ENCODE measurements at regions not wholly inside any gene's neighbourhood (a gene's known extent, or its start where the extent isn't known, plus 50 kb on each side); places are given as distances from the start of the nearest gene placed in this dataset.

DNA sequence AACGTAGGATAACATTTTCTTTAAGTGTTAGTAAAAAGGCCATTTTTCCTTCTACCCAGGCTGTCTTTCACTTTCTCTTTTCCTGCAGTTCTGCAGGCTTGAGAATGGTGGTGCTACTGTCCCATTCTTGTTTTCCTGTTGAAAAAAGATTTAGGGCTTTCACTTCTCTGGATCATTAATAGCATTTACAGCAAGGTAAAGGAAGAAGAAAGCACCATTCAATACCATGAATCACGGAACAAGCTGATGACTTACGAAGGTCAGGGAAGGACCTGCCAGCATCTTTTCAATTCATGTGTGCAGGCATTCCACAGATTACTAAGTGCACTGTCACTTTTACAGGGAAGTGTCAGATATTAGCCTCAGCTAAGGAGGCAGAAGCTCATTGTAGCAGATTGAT lies 292.8 kb downstream of the YTHDC2 start:
- Histone ChIP-seq H3K27ac (ENCODE audit: insufficient read depth, low read length) (no peak overlapping the region), H3K4me3 (ENCODE audit: insufficient read depth, low read depth, low read length) (peak overlapping the region; percentile 22; the same call in 1 of the 2 replicates), H3K56ac (ENCODE audit: extremely low read depth, insufficient read depth, low read length) (no peak overlapping the region), H3K4ac (ENCODE audit: low read depth, low read length) (no peak overlapping the region), H3K27me3 (ENCODE audit: control insufficient read depth, insufficient read depth, low read length) (no peaks in the 10 kb centered on the region), H2BK15ac (ENCODE audit: low read depth, low read length) (no peak overlapping the region), H2BK120ac (ENCODE audit: low read depth, low read length) (no peak overlapping the region), H2BK20ac (ENCODE audit: low read depth, low read length) (no peak overlapping the region), H4K20me1 (ENCODE audit: insufficient read depth, low read length) (no peaks in the 10 kb centered on the region), H3K9ac (ENCODE audit: low read depth, low read length) (no peak overlapping the region), H2AK5ac (ENCODE audit: low read depth, low read length) (no peak overlapping the region), H4K8ac (ENCODE audit: low read depth in 2 of 2, low read length in 2 of 2) (no peak overlapping the region), H2BK5ac (ENCODE audit: low read depth, low read length, poor library complexity, severe bottlenecking) (no peak overlapping the region), H3K9me3 (ENCODE audit: control insufficient read depth, insufficient read depth, low read length) (no peaks in the 10 kb centered on the region), H3K14ac (replicated peaks; ENCODE audit: low read depth, low read length) (no peak overlapping the region), H3K36me3 (ENCODE audit: control insufficient read depth, insufficient read depth, low read length) (no peaks in the 10 kb centered on the region), H2AK9ac (replicated peaks; ENCODE audit: low read depth, low read length, poor library complexity) (no peak overlapping the region), H3K79me1 (ENCODE audit: low read depth in 1 of 2, low read length in 2 of 2) (no peaks in the 10 kb centered on the region), H4K5ac (ENCODE audit: low read depth, low read length) (no peak overlapping the region), H3K18ac (ENCODE audit: low read depth, low read length) (no peak overlapping the region), H3K4me1 (ENCODE audit: control insufficient read depth, insufficient read depth, low read length) (no peaks in the 10 kb centered on the region; the same call in 1 of the 2 replicates), H3K23ac (ENCODE audit: low read depth, low read length) (no peak overlapping the region), H3K4me2 (ENCODE audit: low read depth, low read length) (peak overlapping the region; percentile 77; the same call in 1 of the 2 replicates), H2AFZ (replicated peaks; ENCODE audit: low read length, poor library complexity) (no peak overlapping the region), H3K9me1 (ENCODE audit: insufficient read depth, low read length) (no peaks in the 10 kb centered on the region), H4K91ac (ENCODE audit: insufficient read depth, low read depth, low read length) (no peak overlapping the region)
- dilution Hi-C loops (cut with HindIII; ENCODE audit: low sequenced_read_pairs, unreplicated experiment), result no loop called here
- intact Hi-C loops (cut with micrococcal nuclease), result loop anchor here (1.0 to 5.0 kb wide), 3 partner anchors 501 to 644 kb away; no protein-coding TSS in a partner anchor
- ChIA-PET POLR2A (ENCODE audit: unreplicated experiment) (interaction anchor here (0.6 kb wide), 1 partner anchor 129 kb away, joined by 3 read pairs; no protein-coding TSS in a partner anchor), CTCF (interaction anchor here (0.7 to 1.5 kb wide), 8 partner anchors 15 to 643 kb away, joined by 3 to 4 read pairs (median 3); no protein-coding TSS in a partner anchor)
- in situ Hi-C loops (cut with MboI; ENCODE audit: low sequenced_read_pairs), result no loop called here
- no CpG with 5 or more reads among the region's 3 CpGs for WGBS, 2 experiments (ENCODE audit: extremely low coverage in 2 of 2, insufficient read length in 1 of 2)
- peak; percentile 68 for ATAC-seq (ENCODE audit: low read depth)
- TF ChIP-seq MAFK (IDR thresholded peaks at IDR 0.05; ENCODE audit: low read depth, low read length) (no peak), SMC3 (IDR thresholded peaks at IDR 0.05; ENCODE audit: low read depth, low read length) (0 out of 2 replicates have a peak, but pooled peaks have one; percentile 17), RAD21 (IDR thresholded peaks at IDR 0.05; ENCODE audit: low read length) (peak; percentile 44), RFX5 (IDR thresholded peaks at IDR 0.05; ENCODE audit: low read depth, low read length) (no peak), MXI1 (IDR thresholded peaks at IDR 0.05; ENCODE audit: borderline replicate concordance, low read depth, low read length) (no peak), NFE2L2 (IDR thresholded peaks at IDR 0.05; ENCODE audit: low read depth, low read length) (no peak), CHD1 (IDR thresholded peaks at IDR 0.05; ENCODE audit: low read depth, low read length) (no peak), USF2 (IDR thresholded peaks at IDR 0.05; ENCODE audit: low read depth, low read length) (no peak), CTCF (conservative IDR thresholded peaks at IDR 0.05; ENCODE audit: low read depth, low read length) (peak; percentile 54), RCOR1 (IDR thresholded peaks at IDR 0.05; ENCODE audit: insufficient replicate concordance, low read length) (no peak), POLR2A (IDR thresholded peaks at IDR 0.05; ENCODE audit: low read depth, low read length) (no peak)
- DNase-seq, result peak; percentile 34
- no TSS peak for BruUV-seq (replicated peaks)
